ENCODE measurements at regions not wholly inside any gene's neighbourhood (a gene's known extent, or its start where the extent isn't known, plus 50 kb on each side); places are given as distances from the start of the nearest gene placed in this dataset.
"Not testable (repeated sequence)": the region's sequence is repeated elsewhere in the genome, so short reads cannot be mapped to it uniquely, and the experiment has no call there.

- H3K27ac ChIP-seq: no peak overlapping the region
- no peaks in the 10 kb centered on the region for H3K4me1 ChIP-seq
- intact Hi-C loops (cut with DNase I; ENCODE audit: low total_unique reads): no loop called here
- no peaks in the 10 kb centered on the region for H3K36me3 ChIP-seq
- no peak for TF ChIP-seq POLR2A (IDR thresholded peaks at IDR 0.05)
- no peak for TF ChIP-seq POLR2AphosphoS5 (IDR thresholded peaks at IDR 0.05)
- TF ChIP-seq CTCF (IDR thresholded peaks at IDR 0.05): no peak
- no peak overlapping the region for H3K4me3 ChIP-seq
- no peak for DNase-seq (ENCODE audit: low spot score in 2 of 2)
- H3K27me3 ChIP-seq: no peaks in the 10 kb centered on the region
- H3K9me3 ChIP-seq: no peaks in the 10 kb centered on the region
These were observed 1831.5 kb upstream of the MIR17HG start for GRCh38 chr13:89515948-89516347.

- no peaks in the 10 kb centered on the region for H3K9me3 ChIP-seq
- H3K36me3 ChIP-seq: no peaks in the 10 kb centered on the region
- H3K27me3 ChIP-seq: no peaks in the 10 kb centered on the region
- intact Hi-C loops (cut with DNase I; ENCODE audit: low total_unique reads): no loop called here
- H3K27ac ChIP-seq: no peak overlapping the region
- no peaks in the 10 kb centered on the region for H3K4me1 ChIP-seq
- no peak for TF ChIP-seq POLR2AphosphoS5 (IDR thresholded peaks at IDR 0.05)
- no peak for TF ChIP-seq POLR2A (IDR thresholded peaks at IDR 0.05)
- TF ChIP-seq CTCF (IDR thresholded peaks at IDR 0.05): no peak
- no peak for DNase-seq (ENCODE audit: low spot score in 2 of 2)
- no peak overlapping the region for H3K4me3 ChIP-seq
These were observed 1829.0 kb upstream of the MIR17HG start for GRCh38 chr13:89518289-89519077.

- intact Hi-C loops (cut with DNase I; ENCODE audit: low total_unique reads): no loop called here
These were observed 1827.0 kb upstream of the MIR17HG start for GRCh38 chr13:89520468-89520867.

GRCh38 chr13:89521672-89522071, 1825.8 kb upstream of the MIR17HG start:
- intact Hi-C loops (cut with DNase I; ENCODE audit: low total_unique reads); H3K9me3 ChIP-seq; H3K4me1 ChIP-seq; DNase-seq (ENCODE audit: low spot score in 2 of 2); H3K4me3 ChIP-seq; H3K27ac ChIP-seq; H3K36me3 ChIP-seq; H3K27me3 ChIP-seq: not testable (repeated sequence)

More at GRCh38 chr13:89520468-89520867, 1827.0 kb upstream of the MIR17HG start:
- Histone ChIP-seq H3K9me3 (no peaks in the 10 kb centered on the region), H3K27ac (no peak overlapping the region), H3K27me3 (no peaks in the 10 kb centered on the region), H3K36me3 (no peaks in the 10 kb centered on the region), H3K4me1 (no peaks in the 10 kb centered on the region), H3K4me3 (no peak overlapping the region)
- DNase-seq (ENCODE audit: low spot score in 2 of 2): no peak
- TF ChIP-seq CTCF (IDR thresholded peaks at IDR 0.05) (no peak), POLR2AphosphoS5 (IDR thresholded peaks at IDR 0.05) (no peak), POLR2A (IDR thresholded peaks at IDR 0.05) (no peak)

GRCh38 chr13:89541091-89542030, 1806.1 kb upstream of the MIR17HG start:
- DNase-seq (ENCODE audit: low spot score in 2 of 2): no peak
- Histone ChIP-seq H3K9me3 (no peaks in the 10 kb centered on the region), H3K4me1 (no peaks in the 10 kb centered on the region), H3K27ac (no peak overlapping the region), H3K36me3 (no peaks in the 10 kb centered on the region), H3K4me3 (no peak overlapping the region), H3K27me3 (no peaks in the 10 kb centered on the region)
- intact Hi-C loops (cut with DNase I; ENCODE audit: low total_unique reads): no loop called here
- TF ChIP-seq CTCF (IDR thresholded peaks at IDR 0.05) (no peak), POLR2AphosphoS5 (IDR thresholded peaks at IDR 0.05) (no peak), POLR2A (IDR thresholded peaks at IDR 0.05) (no peak)
